Tibial nerve (tissue), 4 donors: ENCODE measurements at regions not wholly inside any gene's neighbourhood (a gene's known extent, or its start where the extent isn't known, plus 50 kb on each side); places are given as distances from the start of the nearest gene placed in this dataset.

ENCODE experiments used
- DNase-seq, 2 donors: peaks; one replicate each; pipeline ENCODE4 v3.0.0-alpha.2; 2019; ENCODE audit warnings: low spot score in 2 of 2
- H3K27ac ChIP-seq, 4 donors: fragments of 200-600 bp; sonication (generic) in 3 of 4; one replicate each; pipeline ENCODE4 v1.5.1; 2017 to 2019; ENCODE audit warnings: mild to moderate bottlenecking in 1 of 4
- H3K27me3 ChIP-seq, 2 donors: fragments of 200-600 bp; sonication (generic) in 1 of 2; one replicate each; pipeline versions ENCODE4 v1.5.1 to v1.6.0; 2017 to 2019
- H3K36me3 ChIP-seq, 3 donors: fragments of 200-600 bp; sonication (generic); one replicate each; pipeline ENCODE4 v1.5.1; 2018 to 2019
- H3K4me1 ChIP-seq, 4 donors: fragments of 200-600 bp; sonication (generic) in 3 of 4; one replicate each; pipeline ENCODE4 v1.5.1; 2017 to 2019
- H3K4me3 ChIP-seq, 4 donors: fragments of 200-600 bp; sonication (generic) in 3 of 4; one replicate each; pipeline ENCODE4 v1.5.1; 2017 to 2019; ENCODE audit warnings: mild to moderate bottlenecking in 1 of 4, moderate library complexity in 1 of 4
- H3K9me3 ChIP-seq, 4 donors: fragments of 200-600 bp; sonication (generic) in 3 of 4; one replicate each; pipeline ENCODE4 v1.5.1; 2017 to 2019
- EP300 ChIP-seq, 2 donors: sonication (generic); formaldehyde crosslinking; IDR thresholded peaks; one replicate each; pipeline ENCODE4 v1.6.1; 2017; ENCODE audit warnings: antibody characterized with exemption in 2 of 2, mild to moderate bottlenecking in 1 of 2
- POLR2A ChIP-seq, 2 donors: fragments of 450-650 bp; IDR thresholded peaks; one replicate each; pipeline ENCODE4 v1.6.1; 2017; ENCODE audit warnings: antibody characterized with exemption in 2 of 2, mild to moderate bottlenecking in 2 of 2, moderate library complexity in 2 of 2
- WGBS, 2 donors: methylation state at CpG; one replicate each; pipeline ENCODE4 v1.1.5; 2018; 5-methylcytosine and 5-hydroxymethylcytosine counted together
- TF ChIP-seq, protein P1 (sequence below), 5 experiments: fragments of 200-600 bp in 3 of 5; fragments of 450-650 bp in 2 of 5; sonication (generic) in 3 of 5; IDR thresholded peaks; one replicate each; pipeline ENCODE4 v1.5.1; 2016 to 2019; ENCODE audit warnings: antibody characterized with exemption in 5 of 5, mild to moderate bottlenecking in 3 of 5, moderate library complexity in 2 of 5

DNA sequence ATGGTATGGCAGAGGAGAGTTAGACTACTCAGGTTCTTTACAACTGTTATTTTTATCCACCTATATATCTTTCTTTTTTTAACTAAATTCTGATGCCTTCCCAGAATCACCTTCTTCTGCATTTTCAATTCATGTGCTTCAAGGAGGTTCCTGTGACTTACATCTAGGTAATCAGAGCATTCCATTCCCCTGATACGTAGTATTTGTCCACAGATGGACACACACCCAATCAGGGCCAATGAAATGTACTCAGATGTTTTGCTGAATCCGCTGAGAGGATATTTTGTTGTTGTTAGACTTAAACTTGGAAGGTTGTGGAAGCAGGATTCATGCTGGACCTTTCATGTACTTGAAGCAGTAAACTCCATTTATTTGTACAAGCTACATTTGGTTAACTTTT is 159.4 kb upstream of the FER start:
- 77 to 86% methylated on average over 2 of the region's 2 CpGs for WGBS, 2 donors

GRCh38 chr5:108587821-108588220 is 159.9 kb upstream of the FER start:
- Histone ChIP-seq H3K9me3 (peaks cover 0 to 3% (median 0%) of the 10 kb centered on the region in 4 donors), H3K4me1 (no peaks in the 10 kb centered on the region), H3K27me3 (no peaks in the 10 kb centered on the region), H3K36me3 (no peaks in the 10 kb centered on the region), H3K27ac (no peak overlapping the region), H3K4me3 (no peak overlapping the region)
- DNase-seq, result no peak
- TF ChIP-seq, protein P1, sequence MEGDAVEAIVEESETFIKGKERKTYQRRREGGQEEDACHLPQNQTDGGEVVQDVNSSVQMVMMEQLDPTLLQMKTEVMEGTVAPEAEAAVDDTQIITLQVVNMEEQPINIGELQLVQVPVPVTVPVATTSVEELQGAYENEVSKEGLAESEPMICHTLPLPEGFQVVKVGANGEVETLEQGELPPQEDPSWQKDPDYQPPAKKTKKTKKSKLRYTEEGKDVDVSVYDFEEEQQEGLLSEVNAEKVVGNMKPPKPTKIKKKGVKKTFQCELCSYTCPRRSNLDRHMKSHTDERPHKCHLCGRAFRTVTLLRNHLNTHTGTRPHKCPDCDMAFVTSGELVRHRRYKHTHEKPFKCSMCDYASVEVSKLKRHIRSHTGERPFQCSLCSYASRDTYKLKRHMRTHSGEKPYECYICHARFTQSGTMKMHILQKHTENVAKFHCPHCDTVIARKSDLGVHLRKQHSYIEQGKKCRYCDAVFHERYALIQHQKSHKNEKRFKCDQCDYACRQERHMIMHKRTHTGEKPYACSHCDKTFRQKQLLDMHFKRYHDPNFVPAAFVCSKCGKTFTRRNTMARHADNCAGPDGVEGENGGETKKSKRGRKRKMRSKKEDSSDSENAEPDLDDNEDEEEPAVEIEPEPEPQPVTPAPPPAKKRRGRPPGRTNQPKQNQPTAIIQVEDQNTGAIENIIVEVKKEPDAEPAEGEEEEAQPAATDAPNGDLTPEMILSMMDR (IDR thresholded peaks at IDR 0.05), result no peak
- no peak for TF ChIP-seq POLR2A (IDR thresholded peaks at IDR 0.05)
- no peak for TF ChIP-seq EP300 (IDR thresholded peaks at IDR 0.05)

More for the DNA sequence above, 159.4 kb upstream of the FER start:
- Histone ChIP-seq H3K4me1 (no peaks in the 10 kb centered on the region), H3K9me3 (peaks cover 0 to 3% (median 0%) of the 10 kb centered on the region in 4 donors), H3K27ac (no peak overlapping the region), H3K27me3 (no peaks in the 10 kb centered on the region), H3K4me3 (no peak overlapping the region), H3K36me3 (no peaks in the 10 kb centered on the region)
- TF ChIP-seq, protein P1 (IDR thresholded peaks at IDR 0.05), result no peak
- TF ChIP-seq POLR2A (IDR thresholded peaks at IDR 0.05) (no peak), EP300 (IDR thresholded peaks at IDR 0.05) (no peak)
- DNase-seq, result no peak

GRCh38 chr5:108581026-108581425 is 166.7 kb upstream of the FER start:
- H3K9me3 ChIP-seq, result no peaks in the 10 kb centered on the region
- no peaks in the 10 kb centered on the region for H3K36me3 ChIP-seq
- H3K27me3 ChIP-seq, result no peaks in the 10 kb centered on the region
- H3K4me3 ChIP-seq, result no peak overlapping the region
- DNase-seq, result no peak
- TF ChIP-seq EP300 (IDR thresholded peaks at IDR 0.05) (no peak), POLR2A (IDR thresholded peaks at IDR 0.05) (no peak)
- TF ChIP-seq, protein P1 (IDR thresholded peaks at IDR 0.05), result no peak
- H3K4me1 ChIP-seq, result no peaks in the 10 kb centered on the region
- no peak overlapping the region for H3K27ac ChIP-seq

DNA sequence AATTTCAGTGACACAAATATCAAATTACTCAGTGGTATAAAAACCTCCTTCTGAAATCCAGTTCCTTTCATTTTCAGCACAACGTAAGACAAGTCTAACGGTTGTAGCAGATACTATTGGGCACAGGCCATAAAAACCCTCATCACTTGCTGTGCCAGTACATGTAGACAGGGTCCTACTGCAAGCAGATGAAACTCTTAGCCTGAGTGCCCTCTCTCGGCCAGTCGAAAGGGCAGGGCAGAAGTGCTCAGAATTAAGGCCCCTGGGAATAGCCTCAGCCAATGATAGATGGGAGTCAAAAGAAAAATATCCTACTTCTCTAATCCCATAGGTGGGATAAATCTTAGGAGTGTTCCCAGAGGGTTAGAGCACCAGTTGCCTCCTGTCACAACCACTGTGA is 168.5 kb upstream of the FER start:
- Histone ChIP-seq H3K27me3 (no peaks in the 10 kb centered on the region), H3K36me3 (no peaks in the 10 kb centered on the region), H3K4me3 (no peak overlapping the region), H3K27ac (no peak overlapping the region), H3K4me1 (no peaks in the 10 kb centered on the region), H3K9me3 (peaks cover 0 to 15% (median 0%) of the 10 kb centered on the region in 4 donors)
- TF ChIP-seq POLR2A (IDR thresholded peaks at IDR 0.05) (no peak), EP300 (IDR thresholded peaks at IDR 0.05) (no peak)
- TF ChIP-seq, protein P1 (IDR thresholded peaks at IDR 0.05), result no peak
- WGBS, 2 donors, result 48 to 51% methylated on average over 4 of the region's 4 CpGs
- no peak for DNase-seq

DNA sequence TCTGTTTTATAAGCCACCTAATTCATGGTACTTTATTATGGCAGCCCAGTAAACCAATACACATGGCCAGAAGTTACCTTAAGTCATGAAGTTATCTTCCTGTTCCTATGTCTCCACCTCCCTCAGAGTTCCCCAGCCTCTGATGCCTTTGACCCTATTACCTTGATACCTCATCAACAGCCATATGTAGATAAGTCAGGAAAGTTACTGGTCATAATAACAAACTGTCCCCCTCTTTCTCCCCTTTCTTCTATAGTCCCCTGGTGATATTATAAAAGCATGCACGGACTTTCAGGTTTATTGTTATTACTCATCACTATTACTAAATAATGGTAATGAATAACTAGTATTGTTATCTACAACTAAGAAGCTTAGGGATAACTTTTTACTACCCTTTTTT is 168.9 kb upstream of the FER start:
- Histone ChIP-seq H3K27me3 (no peaks in the 10 kb centered on the region), H3K36me3 (no peaks in the 10 kb centered on the region), H3K27ac (no peak overlapping the region), H3K4me1 (no peaks in the 10 kb centered on the region), H3K4me3 (no peak overlapping the region), H3K9me3 (peaks cover 0 to 18% (median 0%) of the 10 kb centered on the region in 4 donors)
- 74 to 81% methylated on average over 1 of the region's 1 CpG for WGBS, 2 donors
- DNase-seq, result no peak
- TF ChIP-seq, protein P1 (IDR thresholded peaks at IDR 0.05), result no peak
- no peak for TF ChIP-seq POLR2A (IDR thresholded peaks at IDR 0.05)
- TF ChIP-seq EP300 (IDR thresholded peaks at IDR 0.05), result no peak
